Activated CD4-positive, alpha-beta T cell treated with anti-CD3 and anti-CD28 coated beads for 36 hours (primary cell): ENCODE measurements at regions not wholly inside any gene's neighbourhood (a gene's known extent, or its start where the extent isn't known, plus 50 kb on each side); places are given as distances from the start of the nearest gene placed in this dataset.
"Not testable (repeated sequence)": the region's sequence is repeated elsewhere in the genome, so short reads cannot be mapped to it uniquely, and the experiment has no call there.

Experiments
- ATAC-seq: fragments of 200-7000 bp; cut with Tn5 transposase; one replicate; pipeline ENCODE4 v1.10.0; 2021; ENCODE audit warnings: mild to moderate bottlenecking, moderate library complexity
- CTCF ChIA-PET: fragments of 350-600 bp; sonication (Branson Sonifier 250); formaldehyde crosslinking; loops from one replicate; lab custom pipeline; 2021; ENCODE audit warnings: antibody characterized with exemption; lab: Charles Lee
- POLR2A ChIA-PET: fragments of 350-600 bp; sonication (Branson Sonifier 250); formaldehyde crosslinking; loops from one replicate; lab custom pipeline; 2021; ENCODE audit warnings: antibody characterized with exemption, inconsistent platforms; lab: Charles Lee
- DNase-seq: peaks from one replicate; pipeline ENCODE4 v3.0.0-alpha.2; 2020
- H3K27ac Mint-ChIP-seq: one replicate; pipeline ENCODE4 v1.8.0; 2021; ENCODE audit warnings: mixed read lengths
- H3K27me3 Mint-ChIP-seq: one replicate; pipeline ENCODE4 v1.8.0; 2021; ENCODE audit warnings: mixed read lengths
- H3K36me3 Mint-ChIP-seq: one replicate; pipeline ENCODE4 v1.8.0; 2021; ENCODE audit warnings: low read depth, mixed read lengths
- H3K4me1 Mint-ChIP-seq: one replicate; pipeline ENCODE4 v1.8.0; 2021; ENCODE audit warnings: mixed read lengths
- H3K4me3 Mint-ChIP-seq: one replicate; pipeline ENCODE4 v1.8.0; 2021; ENCODE audit warnings: mild to moderate bottlenecking, moderate library complexity, mixed read lengths
- H3K9me3 Mint-ChIP-seq: one replicate; pipeline ENCODE4 v1.8.0; 2021; ENCODE audit warnings: low read depth, mixed read lengths
- intact Hi-C, 2 experiments: fragments of 100-400 bp; cut with DNase I in 1 of 2; cut with micrococcal nuclease in 1 of 2; formaldehyde crosslinking; loops; one replicate each; pipeline versions ENCODE4 v1.14.2 to v1.15.1; 2022 to 2024; cut with DNase I, micrococcal nuclease

GRCh38 chr7:83824214-83824613 lies 175.3 kb upstream of the SEMA3E start:
- Mint-ChIP-seq H3K4me1 (no peaks in the 10 kb centered on the region), H3K9me3 (no peaks in the 10 kb centered on the region)

GRCh38 chr7:83821866-83822265 lies 172.9 kb upstream of the SEMA3E start:
- ChIA-PET CTCF (no interaction called here), POLR2A (no interaction called here)
- Mint-ChIP-seq H3K4me1 (no peaks in the 10 kb centered on the region), H3K27me3 (no peaks in the 10 kb centered on the region), H3K27ac (no peak overlapping the region), H3K9me3 (no peaks in the 10 kb centered on the region), H3K36me3 (no peaks in the 10 kb centered on the region), H3K4me3 (no peak overlapping the region)
- no peak for ATAC-seq
- intact Hi-C loops, result no loop called here
- DNase-seq, result no peak

More at GRCh38 chr7:83824214-83824613, 175.3 kb upstream of the SEMA3E start:
- no peak for DNase-seq
- Mint-ChIP-seq H3K36me3 (no peaks in the 10 kb centered on the region), H3K27me3 (no peaks in the 10 kb centered on the region), H3K27ac (no peak overlapping the region), H3K4me3 (no peak overlapping the region)
- ATAC-seq, result no peak
- ChIA-PET POLR2A (no interaction called here), CTCF (no interaction called here)
- intact Hi-C loops, result no loop called here

GRCh38 chr7:83820641-83821040 lies 171.7 kb upstream of the SEMA3E start:
- Mint-ChIP-seq H3K4me1 (no peaks in the 10 kb centered on the region), H3K27ac (no peak overlapping the region), H3K27me3 (no peaks in the 10 kb centered on the region), H3K36me3 (no peaks in the 10 kb centered on the region), H3K9me3 (no peaks in the 10 kb centered on the region), H3K4me3 (no peak overlapping the region)
- intact Hi-C loops, result no loop called here
- ChIA-PET POLR2A (no interaction called here), CTCF (no interaction called here)
- no peak for ATAC-seq
- DNase-seq, result no peak

GRCh38 chr7:83819911-83820310 lies 171.0 kb upstream of the SEMA3E start:
- intact Hi-C loops, result no loop called here
- DNase-seq (no peak), ATAC-seq (no peak)
- Mint-ChIP-seq H3K36me3 (no peaks in the 10 kb centered on the region), H3K27ac (no peak overlapping the region), H3K4me3 (no peak overlapping the region), H3K27me3 (no peaks in the 10 kb centered on the region), H3K4me1 (no peaks in the 10 kb centered on the region), H3K9me3 (no peaks in the 10 kb centered on the region)
- CTCF ChIA-PET, result no interaction called here
- POLR2A ChIA-PET, result no interaction called here

- H3K27ac Mint-ChIP-seq, result no peak overlapping the region
- ATAC-seq (no peak), DNase-seq (no peak)
- intact Hi-C loops, result no loop called here
- no peaks in the 10 kb centered on the region for H3K4me1 Mint-ChIP-seq
- H3K4me3 Mint-ChIP-seq, result no peak overlapping the region
- CTCF ChIA-PET, result no interaction called here
- POLR2A ChIA-PET, result no interaction called here
- H3K36me3 Mint-ChIP-seq, result no peaks in the 10 kb centered on the region
- no peaks in the 10 kb centered on the region for H3K27me3 Mint-ChIP-seq
- no peaks in the 10 kb centered on the region for H3K9me3 Mint-ChIP-seq
Measured at GRCh38 chr7:83814480-83814879, 165.5 kb upstream of the SEMA3E start.

GRCh38 chr7:83812563-83812962 lies 163.6 kb upstream of the SEMA3E start:
- POLR2A ChIA-PET, H3K9me3 Mint-ChIP-seq, H3K4me3 Mint-ChIP-seq, H3K27ac Mint-ChIP-seq, CTCF ChIA-PET, H3K4me1 Mint-ChIP-seq, DNase-seq, intact Hi-C loops, H3K36me3 Mint-ChIP-seq, H3K27me3 Mint-ChIP-seq, ATAC-seq: not testable (repeated sequence)

GRCh38 chr7:83808982-83809381 lies 160.0 kb upstream of the SEMA3E start:
- POLR2A ChIA-PET, result interaction anchor here (0.6 kb wide), 1 partner anchor 1132 kb away, joined by 3 read pairs; no protein-coding TSS in a partner anchor
- H3K36me3 Mint-ChIP-seq, result no peaks in the 10 kb centered on the region
- H3K4me3 Mint-ChIP-seq, result no peak overlapping the region

GRCh38 chr7:83807774-83808173 lies 158.8 kb upstream of the SEMA3E start:
- no peaks in the 10 kb centered on the region for H3K4me1 Mint-ChIP-seq
- POLR2A ChIA-PET, result no interaction called here

More at GRCh38 chr7:83808982-83809381, 160.0 kb upstream of the SEMA3E start:
- intact Hi-C loops, result no loop called here
- Mint-ChIP-seq H3K27ac (no peak overlapping the region), H3K9me3 (no peaks in the 10 kb centered on the region), H3K27me3 (no peaks in the 10 kb centered on the region), H3K4me1 (no peaks in the 10 kb centered on the region)
- DNase-seq, result no peak
- CTCF ChIA-PET, result no interaction called here
- no peak for ATAC-seq

GRCh38 chr7:83806538-83806937 lies 157.6 kb upstream of the SEMA3E start:
- intact Hi-C loops, result no loop called here

More at GRCh38 chr7:83807774-83808173, 158.8 kb upstream of the SEMA3E start:
- DNase-seq (no peak), ATAC-seq (no peak)
- intact Hi-C loops, result no loop called here
- Mint-ChIP-seq H3K27ac (no peak overlapping the region), H3K36me3 (no peaks in the 10 kb centered on the region), H3K27me3 (no peaks in the 10 kb centered on the region), H3K4me3 (no peak overlapping the region), H3K9me3 (no peaks in the 10 kb centered on the region)
- CTCF ChIA-PET, result no interaction called here

GRCh38 chr7:83799333-83799732 lies 150.4 kb upstream of the SEMA3E start:
- ATAC-seq, result no peak
- POLR2A ChIA-PET, result no interaction called here
- intact Hi-C loops, result no loop called here
- no peaks in the 10 kb centered on the region for H3K36me3 Mint-ChIP-seq
- H3K27me3 Mint-ChIP-seq, result no peaks in the 10 kb centered on the region
- H3K9me3 Mint-ChIP-seq, result no peaks in the 10 kb centered on the region
- H3K27ac Mint-ChIP-seq, result no peak overlapping the region
- DNase-seq, result no peak
- H3K4me1 Mint-ChIP-seq, result no peaks in the 10 kb centered on the region
- no peak overlapping the region for H3K4me3 Mint-ChIP-seq
- CTCF ChIA-PET, result no interaction called here

More at GRCh38 chr7:83806538-83806937, 157.6 kb upstream of the SEMA3E start:
- ATAC-seq, result no peak
- ChIA-PET POLR2A (no interaction called here), CTCF (no interaction called here)
- no peaks in the 10 kb centered on the region for H3K4me1 Mint-ChIP-seq
- H3K27me3 Mint-ChIP-seq, result no peaks in the 10 kb centered on the region
- no peak overlapping the region for H3K27ac Mint-ChIP-seq
- no peaks in the 10 kb centered on the region for H3K36me3 Mint-ChIP-seq
- no peak overlapping the region for H3K4me3 Mint-ChIP-seq
- no peaks in the 10 kb centered on the region for H3K9me3 Mint-ChIP-seq
- no peak for DNase-seq

- no peak for DNase-seq
- Mint-ChIP-seq H3K4me3 (no peak overlapping the region), H3K36me3 (no peaks in the 10 kb centered on the region), H3K9me3 (no peaks in the 10 kb centered on the region), H3K4me1 (no peaks in the 10 kb centered on the region), H3K27ac (no peak overlapping the region), H3K27me3 (no peaks in the 10 kb centered on the region)
- ChIA-PET CTCF (no interaction called here), POLR2A (no interaction called here)
- no peak for ATAC-seq
- intact Hi-C loops, result no loop called here
Measured at GRCh38 chr7:83798489-83798888, 149.6 kb upstream of the SEMA3E start.

GRCh38 chr7:83796760-83797159 lies 147.8 kb upstream of the SEMA3E start:
- intact Hi-C loops, result no loop called here
- Mint-ChIP-seq H3K4me3 (no peak overlapping the region), H3K9me3 (no peaks in the 10 kb centered on the region), H3K36me3 (no peaks in the 10 kb centered on the region), H3K27me3 (no peaks in the 10 kb centered on the region), H3K4me1 (no peaks in the 10 kb centered on the region), H3K27ac (no peak overlapping the region)
- CTCF ChIA-PET, result no interaction called here
- ATAC-seq (no peak), DNase-seq (no peak)
- POLR2A ChIA-PET, result no interaction called here

GRCh38 chr7:83794829-83795228 lies 145.9 kb upstream of the SEMA3E start:
- no peaks in the 10 kb centered on the region for H3K27me3 Mint-ChIP-seq
- H3K27ac Mint-ChIP-seq, result no peak overlapping the region
- POLR2A ChIA-PET, result no interaction called here
- DNase-seq, result no peak
- intact Hi-C loops, result no loop called here
- CTCF ChIA-PET, result no interaction called here
- H3K4me1 Mint-ChIP-seq, result no peaks in the 10 kb centered on the region
- H3K36me3 Mint-ChIP-seq, result no peaks in the 10 kb centered on the region
- H3K4me3 Mint-ChIP-seq, result no peak overlapping the region
- H3K9me3 Mint-ChIP-seq, result no peaks in the 10 kb centered on the region
- ATAC-seq, result no peak
